ENCODE measurements at regions not wholly inside any gene's neighbourhood (a gene's known extent, or its start where the extent isn't known, plus 50 kb on each side); places are given as distances from the start of the nearest gene placed in this dataset.

DNA sequence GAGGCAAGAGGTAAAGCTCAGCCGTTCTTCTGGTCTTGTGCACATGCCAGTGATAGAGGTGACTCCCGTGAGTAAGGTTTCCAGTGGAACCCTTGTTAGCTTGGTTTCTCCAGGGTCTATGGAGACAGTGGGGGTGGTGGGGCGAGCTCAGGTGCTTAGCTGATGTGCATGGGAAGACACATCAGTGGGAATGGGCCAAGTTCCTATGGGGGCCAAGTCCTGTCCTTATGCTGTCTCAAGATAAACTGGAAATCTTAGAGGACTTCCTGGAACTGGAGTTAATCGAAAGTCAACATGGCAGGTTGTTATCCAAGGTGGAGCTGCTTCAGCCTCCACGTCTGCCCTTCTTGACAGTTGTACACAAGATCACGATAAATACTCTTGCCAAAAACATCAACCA, 130.1 kb upstream of the TMEM18 start (continued):
- TF ChIP-seq, protein P1, sequence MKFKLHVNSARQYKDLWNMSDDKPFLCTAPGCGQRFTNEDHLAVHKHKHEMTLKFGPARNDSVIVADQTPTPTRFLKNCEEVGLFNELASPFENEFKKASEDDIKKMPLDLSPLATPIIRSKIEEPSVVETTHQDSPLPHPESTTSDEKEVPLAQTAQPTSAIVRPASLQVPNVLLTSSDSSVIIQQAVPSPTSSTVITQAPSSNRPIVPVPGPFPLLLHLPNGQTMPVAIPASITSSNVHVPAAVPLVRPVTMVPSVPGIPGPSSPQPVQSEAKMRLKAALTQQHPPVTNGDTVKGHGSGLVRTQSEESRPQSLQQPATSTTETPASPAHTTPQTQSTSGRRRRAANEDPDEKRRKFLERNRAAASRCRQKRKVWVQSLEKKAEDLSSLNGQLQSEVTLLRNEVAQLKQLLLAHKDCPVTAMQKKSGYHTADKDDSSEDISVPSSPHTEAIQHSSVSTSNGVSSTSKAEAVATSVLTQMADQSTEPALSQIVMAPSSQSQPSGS (IDR thresholded peaks at IDR 0.05; ENCODE audit: low read length), result no peak
- TF ChIP-seq JUN (IDR thresholded peaks at IDR 0.05; ENCODE audit: low read depth, low read length) (no peak), RAD21 (IDR thresholded peaks at IDR 0.05 in 1 of 2, conservative IDR thresholded peaks at IDR 0.05 in 1 of 2; ENCODE audit: low read depth in 2 of 2, low read length in 2 of 2) (no peak), SIX5 (IDR thresholded peaks at IDR 0.05; ENCODE audit: low read depth, low read length) (no peak)
- TF ChIP-seq, protein P2, sequence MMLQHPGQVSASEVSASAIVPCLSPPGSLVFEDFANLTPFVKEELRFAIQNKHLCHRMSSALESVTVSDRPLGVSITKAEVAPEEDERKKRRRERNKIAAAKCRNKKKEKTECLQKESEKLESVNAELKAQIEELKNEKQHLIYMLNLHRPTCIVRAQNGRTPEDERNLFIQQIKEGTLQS (IDR thresholded peaks at IDR 0.05; ENCODE audit: insufficient read depth, low read depth, low read length), result no peak
